ENCODE measurements at regions not wholly inside any gene's neighbourhood (a gene's known extent, or its start where the extent isn't known, plus 50 kb on each side); places are given as distances from the start of the nearest gene placed in this dataset.

GRCh38 chr5:92455011-92455410, 1071.9 kb upstream of the ARRDC3 start:
- H3K27ac ChIP-seq, result no peak overlapping the region
- no peak for DNase-seq (ENCODE audit: low spot score)
- H3K4me3 ChIP-seq, result no peak overlapping the region
- TF ChIP-seq CTCF (IDR thresholded peaks at IDR 0.05), result no peak

- no peak overlapping the region for H3K4me3 ChIP-seq
- DNase-seq (ENCODE audit: low spot score), result no peak
- no peak overlapping the region for H3K27ac ChIP-seq
- TF ChIP-seq CTCF (IDR thresholded peaks at IDR 0.05), result no peak
Observed at GRCh38 chr5:92444888-92445287, 1061.8 kb upstream of the ARRDC3 start.

- no peak overlapping the region for H3K27ac ChIP-seq
- H3K4me3 ChIP-seq, result no peak overlapping the region
- TF ChIP-seq CTCF (IDR thresholded peaks at IDR 0.05), result no peak
- DNase-seq (ENCODE audit: low spot score), result no peak
Observed at GRCh38 chr5:92435781-92436180, 1052.7 kb upstream of the ARRDC3 start.

GRCh38 chr5:92429646-92430045, 1046.5 kb upstream of the ARRDC3 start:
- no peak for TF ChIP-seq CTCF (IDR thresholded peaks at IDR 0.05)
- Histone ChIP-seq H3K27ac (no peak overlapping the region), H3K4me3 (no peak overlapping the region)
- no peak for DNase-seq (ENCODE audit: low spot score)

GRCh38 chr5:92428415-92428814, 1045.3 kb upstream of the ARRDC3 start:
- no peak for DNase-seq (ENCODE audit: low spot score)
- H3K4me3 ChIP-seq, result no peak overlapping the region
- no peak for TF ChIP-seq CTCF (IDR thresholded peaks at IDR 0.05)
- H3K27ac ChIP-seq, result no peak overlapping the region

- no peak overlapping the region for H3K4me3 ChIP-seq
- no peak overlapping the region for H3K27ac ChIP-seq
- DNase-seq (ENCODE audit: low spot score), result no peak
- TF ChIP-seq CTCF (IDR thresholded peaks at IDR 0.05), result no peak
Observed at GRCh38 chr5:92424785-92425426, 1041.8 kb upstream of the ARRDC3 start.

- no peak for DNase-seq (ENCODE audit: low spot score)
- Histone ChIP-seq H3K27ac (no peak overlapping the region), H3K4me3 (no peak overlapping the region)
- TF ChIP-seq CTCF (IDR thresholded peaks at IDR 0.05), result no peak
Observed at GRCh38 chr5:92421942-92422341, 1038.8 kb upstream of the ARRDC3 start.
